Large intestine (tissue), 3 donors: ENCODE measurements at regions not wholly inside any gene's neighbourhood (a gene's known extent, or its start where the extent isn't known, plus 50 kb on each side); places are given as distances from the start of the nearest gene placed in this dataset.
"Not testable (repeated sequence)": the region's sequence is repeated elsewhere in the genome, so short reads cannot be mapped to it uniquely, and the experiment has no call there.

Source experiments
- DNase-seq, 2 donors: peaks; one replicate each; pipeline versions ENCODE4 v3.0.0 to v3.0.0-alpha.2; 2013
- H3K27ac ChIP-seq: one replicate; pipeline ENCODE4 v1.5.1; 2013; ENCODE audit warnings: low read length
- H3K27me3 ChIP-seq: 2 replicates; pipeline ENCODE4 v1.6.1; 2013; ENCODE audit warnings: low read length; ENCODE audit not compliant: control insufficient read depth, insufficient read depth
- H3K36me3 ChIP-seq: 2 replicates; pipeline ENCODE4 v1.6.1; 2013; ENCODE audit warnings: low read length; ENCODE audit not compliant: control insufficient read depth, insufficient read depth
- H3K4me1 ChIP-seq: one replicate; pipeline ENCODE4 v1.6.1; 2013; ENCODE audit warnings: low read length; ENCODE audit not compliant: control insufficient read depth, insufficient read depth
- H3K4me3 ChIP-seq: one replicate; pipeline ENCODE4 v1.5.1; 2013; ENCODE audit warnings: low read length
- H3K9me3 ChIP-seq: one replicate; pipeline ENCODE4 v1.6.1; 2013; ENCODE audit warnings: mild to moderate bottlenecking, low read depth, low read length, moderate library complexity; ENCODE audit not compliant: control insufficient read depth
- WGBS: methylation state at CpG from one replicate; pipeline ENCODE4 v1.1.5; 2013; ENCODE audit warnings: low lambda C conversion rate; ENCODE audit not compliant: insufficient coverage; 5-methylcytosine and 5-hydroxymethylcytosine counted together

- H3K27ac ChIP-seq: no peak overlapping the region
These were observed 674.9 kb downstream of the ZEB2 start for GRCh38 chr2:143844986-143845385.

GRCh38 chr2:143843686-143844085 is 676.2 kb downstream of the ZEB2 start:
- WGBS: no CpG with 5 or more reads among the region's 3 CpGs
- Histone ChIP-seq H3K36me3 (no peaks in the 10 kb centered on the region), H3K27me3 (no peaks in the 10 kb centered on the region), H3K4me1 (peaks cover 6% of the 10 kb centered on the region), H3K4me3 (no peak overlapping the region), H3K9me3 (no peaks in the 10 kb centered on the region), H3K27ac (no peak overlapping the region)
- DNase-seq: no peak

More at GRCh38 chr2:143844986-143845385, 674.9 kb downstream of the ZEB2 start:
- no peaks in the 10 kb centered on the region for H3K4me1 ChIP-seq
- H3K4me3 ChIP-seq: no peak overlapping the region
- DNase-seq: no peak
- no peaks in the 10 kb centered on the region for H3K9me3 ChIP-seq
- no peaks in the 10 kb centered on the region for H3K36me3 ChIP-seq
- H3K27me3 ChIP-seq: no peaks in the 10 kb centered on the region
- WGBS: 87% methylated on average over 3 of the region's 6 CpGs

- H3K9me3 ChIP-seq: no peaks in the 10 kb centered on the region
- no CpG with 5 or more reads among the region's 2 CpGs for WGBS
- no peak overlapping the region for H3K4me3 ChIP-seq
- no peaks in the 10 kb centered on the region for H3K36me3 ChIP-seq
- H3K27ac ChIP-seq: no peak overlapping the region
- H3K4me1 ChIP-seq: peaks cover 6% of the 10 kb centered on the region
- no peaks in the 10 kb centered on the region for H3K27me3 ChIP-seq
- DNase-seq: no peak
These were observed 677.1 kb downstream of the ZEB2 start for GRCh38 chr2:143842836-143843235.

DNA sequence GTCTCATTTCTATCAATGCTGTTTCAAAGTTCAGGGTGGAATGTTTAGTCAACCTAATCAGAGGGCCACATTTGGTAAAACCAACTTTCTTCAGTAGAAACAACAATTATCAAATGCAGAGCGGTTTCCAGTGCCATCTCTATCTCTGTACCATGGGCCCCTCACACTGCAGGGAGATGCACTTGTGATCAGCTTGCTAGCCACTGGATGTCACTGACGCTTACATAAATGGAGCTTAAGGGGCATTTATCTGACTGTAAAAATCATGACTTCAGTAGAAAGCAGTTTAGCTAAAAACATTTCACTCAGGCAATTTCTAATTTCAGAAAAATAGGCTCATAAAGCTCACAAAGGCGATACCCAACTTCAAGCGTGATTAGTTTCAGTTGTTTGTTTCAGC is 678.0 kb downstream of the ZEB2 start:
- Histone ChIP-seq H3K9me3 (no peaks in the 10 kb centered on the region), H3K4me1 (peaks cover 6% of the 10 kb centered on the region), H3K4me3 (no peak overlapping the region), H3K27me3 (no peaks in the 10 kb centered on the region), H3K36me3 (no peaks in the 10 kb centered on the region), H3K27ac (no peak overlapping the region)
- DNase-seq: no peak
- WGBS: no CpG with 5 or more reads among the region's 4 CpGs

- H3K4me3 ChIP-seq: no peak overlapping the region
- H3K9me3 ChIP-seq: no peaks in the 10 kb centered on the region
- H3K27ac ChIP-seq: no peak overlapping the region
- DNase-seq: no peak
- no peaks in the 10 kb centered on the region for H3K27me3 ChIP-seq
- no peaks in the 10 kb centered on the region for H3K36me3 ChIP-seq
- H3K4me1 ChIP-seq: peaks cover 6% of the 10 kb centered on the region
These were observed 679.3 kb downstream of the ZEB2 start for GRCh38 chr2:143840601-143841000.

GRCh38 chr2:143840194-143840593 is 679.7 kb downstream of the ZEB2 start:
- Histone ChIP-seq H3K4me1 (peaks cover 6% of the 10 kb centered on the region), H3K27me3 (no peaks in the 10 kb centered on the region), H3K4me3 (no peak overlapping the region), H3K27ac (no peak overlapping the region), H3K36me3 (no peaks in the 10 kb centered on the region), H3K9me3 (no peaks in the 10 kb centered on the region)
- peak; percentile 17 to 37 for DNase-seq
- WGBS: 86% methylated on average over 1 of the region's 2 CpGs

DNA sequence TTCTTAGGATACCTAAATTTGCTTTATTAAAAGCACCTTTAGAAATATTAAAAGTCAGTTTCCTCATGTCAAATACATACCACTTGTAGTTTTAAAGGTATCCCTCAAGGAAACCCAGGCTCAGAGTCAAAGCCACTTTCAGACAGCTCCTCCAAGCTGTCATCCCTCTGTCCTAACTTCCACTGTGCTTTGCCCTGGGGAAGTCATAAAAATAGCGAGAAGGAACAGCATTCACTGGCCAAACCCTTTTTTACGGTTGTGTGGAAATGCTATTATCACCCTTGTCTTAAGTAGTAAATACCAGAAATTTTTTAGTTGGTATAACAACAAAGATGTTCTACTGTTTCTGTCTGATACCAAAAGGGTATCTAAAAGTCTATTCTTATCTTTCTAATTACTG is 680.5 kb downstream of the ZEB2 start:
- DNase-seq: peak; percentile 34 to 50
- no CpG with 5 or more reads among the region's 2 CpGs for WGBS

GRCh38 chr2:143837055-143837454 is 682.9 kb downstream of the ZEB2 start:
- H3K36me3 ChIP-seq, DNase-seq, H3K4me3 ChIP-seq, H3K27me3 ChIP-seq, H3K27ac ChIP-seq, H3K4me1 ChIP-seq, H3K9me3 ChIP-seq: not testable (repeated sequence)

More for the DNA sequence above, 680.5 kb downstream of the ZEB2 start:
- Histone ChIP-seq H3K36me3 (no peaks in the 10 kb centered on the region), H3K9me3 (no peaks in the 10 kb centered on the region), H3K27me3 (no peaks in the 10 kb centered on the region), H3K4me3 (no peak overlapping the region), H3K4me1 (peaks cover 6% of the 10 kb centered on the region), H3K27ac (no peak overlapping the region)

- Histone ChIP-seq H3K27me3 (no peaks in the 10 kb centered on the region), H3K4me1 (peaks cover 6% of the 10 kb centered on the region), H3K36me3 (no peaks in the 10 kb centered on the region), H3K4me3 (no peak overlapping the region), H3K27ac (no peak overlapping the region), H3K9me3 (no peaks in the 10 kb centered on the region)
- 27% methylated on average over 1 of the region's 2 CpGs for WGBS
- DNase-seq: no peak
These were observed 684.4 kb downstream of the ZEB2 start for GRCh38 chr2:143835481-143835880.

DNA sequence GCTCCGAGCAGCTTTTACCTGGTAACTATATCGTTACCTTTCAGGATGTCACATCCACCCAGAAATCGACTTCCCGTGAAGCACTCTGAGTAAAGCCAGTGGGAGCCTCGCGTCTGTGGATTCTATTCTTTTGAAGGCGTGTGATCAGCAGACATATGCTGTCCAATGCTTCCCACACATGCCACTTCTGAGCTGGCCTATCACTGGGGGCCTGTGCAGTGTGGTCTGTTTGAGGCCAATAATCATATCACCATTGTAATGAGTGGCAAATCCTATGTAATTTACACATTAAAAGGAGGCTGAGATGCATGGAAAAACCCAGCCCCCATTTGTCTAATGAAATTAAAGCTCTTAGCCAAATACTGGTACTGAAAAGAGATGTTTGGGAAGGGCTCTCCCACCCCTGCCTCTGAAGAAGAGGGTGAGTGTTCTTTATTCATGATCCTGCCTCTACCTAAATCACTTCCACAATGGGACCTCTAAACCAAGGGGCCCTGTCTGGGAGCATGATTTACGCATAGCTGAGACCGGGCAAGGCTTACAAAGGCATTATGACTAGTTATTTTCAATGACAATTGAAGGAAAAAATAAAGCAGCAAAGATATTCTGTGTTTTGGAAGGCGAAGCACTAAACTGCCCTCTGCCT is 686.8 kb downstream of the ZEB2 start:
- Histone ChIP-seq H3K4me1 (no peaks in the 10 kb centered on the region), H3K27ac (no peak overlapping the region), H3K27me3 (no peaks in the 10 kb centered on the region), H3K9me3 (no peaks in the 10 kb centered on the region), H3K36me3 (no peaks in the 10 kb centered on the region), H3K4me3 (no peak overlapping the region)
- DNase-seq: no peak
- WGBS: no CpG with 5 or more reads among the region's 10 CpGs

DNA sequence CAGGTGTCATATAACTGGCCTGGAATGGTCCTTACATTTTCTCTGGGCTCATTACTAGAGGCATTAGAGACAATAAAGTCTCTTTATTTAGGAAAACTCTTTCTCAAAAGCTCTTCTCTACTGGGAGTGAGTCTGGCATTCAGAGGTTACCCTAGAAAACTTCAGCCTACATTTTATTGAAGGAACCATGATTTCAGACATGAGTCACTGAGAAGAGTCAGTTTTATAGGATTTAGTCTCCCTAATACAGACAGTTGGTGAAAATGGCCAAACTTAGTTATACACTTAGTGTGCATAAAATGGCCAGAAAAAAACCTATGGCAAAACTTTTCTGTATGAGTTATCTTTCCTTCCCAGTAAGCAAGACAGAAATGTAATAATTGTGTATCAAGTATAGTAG is 689.4 kb downstream of the ZEB2 start:
- no peaks in the 10 kb centered on the region for H3K27me3 ChIP-seq
- H3K9me3 ChIP-seq: no peaks in the 10 kb centered on the region
- no peaks in the 10 kb centered on the region for H3K36me3 ChIP-seq
- no peaks in the 10 kb centered on the region for H3K4me1 ChIP-seq
- H3K27ac ChIP-seq: no peak overlapping the region
- no peak overlapping the region for H3K4me3 ChIP-seq
- no peak for DNase-seq
